Fibroblast of lung (primary cell): ENCODE measurements at regions not wholly inside any gene's neighbourhood (a gene's known extent, or its start where the extent isn't known, plus 50 kb on each side); places are given as distances from the start of the nearest gene placed in this dataset.

Experiments
- DNase-seq, 2 donors: peaks; one replicate each; pipeline versions ENCODE4 v3.0.0 to v3.0.0-alpha.2; 2010; ENCODE audit warnings: low read depth in 2 of 2
- H2AFZ ChIP-seq: 2 replicates; pipeline ENCODE4 v1.5.1; 2012; ENCODE audit warnings: low read length, control low read depth, inconsistent platforms
- H3K27ac ChIP-seq: 2 replicates; pipeline ENCODE4 v1.5.1; 2011; ENCODE audit warnings: low read length, control low read depth; ENCODE audit not compliant: insufficient read depth
- H3K27me3 ChIP-seq: 2 replicates; pipeline ENCODE4 v1.5.1; 2011; ENCODE audit warnings: mild to moderate bottlenecking, low read length; ENCODE audit not compliant: control insufficient read depth, insufficient read depth
- H3K36me3 ChIP-seq: 2 replicates; pipeline ENCODE4 v1.5.1; 2011; ENCODE audit warnings: low read length; ENCODE audit not compliant: control insufficient read depth, insufficient read depth
- H3K4me1 ChIP-seq: 2 replicates; pipeline ENCODE4 v1.5.1; 2011; ENCODE audit warnings: low read length; ENCODE audit not compliant: control insufficient read depth, insufficient read depth; ENCODE audit errors: extremely low read depth
- H3K4me2 ChIP-seq: 2 replicates; pipeline ENCODE4 v1.5.1; 2011; ENCODE audit warnings: low read length, control low read depth; ENCODE audit not compliant: insufficient read depth; ENCODE audit errors: extremely low read depth
- H3K4me3 ChIP-seq, 4 experiments: fragments of 200-600 bp in 1 of 4; sonication (generic) in 1 of 4; replicated peaks in 1 of 4; 2 replicates each; pipeline ENCODE4 v1.5.1; 2011 to 2016; ENCODE audit warnings: low read length in 4 of 4, low read depth in 3 of 4, mild to moderate bottlenecking in 3 of 4, control low read depth in 2 of 4, inconsistent platforms in 1 of 4, mixed read lengths in 1 of 4; ENCODE audit not compliant: insufficient read depth in 1 of 4; ENCODE audit errors: control extremely low read depth in 1 of 4
- H3K79me2 ChIP-seq: 2 replicates; pipeline ENCODE4 v1.5.1; 2012; ENCODE audit warnings: mild to moderate bottlenecking, low read length, inconsistent platforms; ENCODE audit not compliant: control insufficient read depth, insufficient read depth
- H3K9ac ChIP-seq: 2 replicates; pipeline ENCODE4 v1.5.1; 2011; ENCODE audit warnings: mild to moderate bottlenecking, low read length, control low read depth; ENCODE audit not compliant: insufficient read depth
- H3K9me3 ChIP-seq: 2 replicates; pipeline ENCODE4 v1.5.1; 2012; ENCODE audit warnings: low read depth, low read length; ENCODE audit not compliant: control insufficient read depth, insufficient read depth
- H4K20me1 ChIP-seq: 2 replicates; pipeline ENCODE4 v1.5.1; 2011; ENCODE audit warnings: low read length; ENCODE audit not compliant: control insufficient read depth, insufficient read depth; ENCODE audit errors: extremely low read depth
- CTCF ChIP-seq, 2 donors: IDR thresholded peaks in 1 of 2; conservative IDR thresholded peaks in 1 of 2; 1 replicate in 1 of 2; 2 replicates in 1 of 2; pipeline ENCODE4 v1.5.1; 2011 to 2012; ENCODE audit warnings: low read length in 2 of 2, control low read depth in 1 of 2, inconsistent platforms in 1 of 2, low read depth in 1 of 2, mild to moderate bottlenecking in 1 of 2
- EZH2 ChIP-seq: IDR thresholded peaks from 2 replicates; pipeline ENCODE4 v1.5.1; 2012; ENCODE audit warnings: low read length, control low read depth, mild to moderate bottlenecking; ENCODE audit errors: missing control alignments

GRCh38 chr10:1852841-1853240 is 115.5 kb upstream of the ADARB2 start:
- Histone ChIP-seq H3K36me3 (no peaks in the 10 kb centered on the region), H3K27ac (no peak overlapping the region), H3K27me3 (no peaks in the 10 kb centered on the region), H3K4me1 (no peaks in the 10 kb centered on the region), H3K9me3 (no peaks in the 10 kb centered on the region), H3K9ac (no peak overlapping the region), H3K4me3 (no peak overlapping the region), H3K79me2 (no peaks in the 10 kb centered on the region), H3K4me2 (no peak overlapping the region), H4K20me1 (no peaks in the 10 kb centered on the region), H2AFZ (no peak overlapping the region)
- DNase-seq = no peak
- TF ChIP-seq CTCF (conservative IDR thresholded peaks at IDR 0.05 in 1 of 2, IDR thresholded peaks at IDR 0.05 in 1 of 2; ENCODE audit: low read depth in 1 of 2, low read length in 2 of 2) (no peak), EZH2 (no peak)

- Histone ChIP-seq H3K9me3 (no peaks in the 10 kb centered on the region), H3K4me1 (no peaks in the 10 kb centered on the region), H3K9ac (no peak overlapping the region), H2AFZ (no peak overlapping the region), H3K36me3 (no peaks in the 10 kb centered on the region), H3K4me2 (no peak overlapping the region), H3K79me2 (no peaks in the 10 kb centered on the region), H3K27me3 (no peaks in the 10 kb centered on the region), H3K4me3 (no peak overlapping the region), H3K27ac (no peak overlapping the region), H4K20me1 (no peaks in the 10 kb centered on the region)
- DNase-seq = no peak
- TF ChIP-seq CTCF (conservative IDR thresholded peaks at IDR 0.05 in 1 of 2, IDR thresholded peaks at IDR 0.05 in 1 of 2; ENCODE audit: low read depth in 1 of 2, low read length in 2 of 2) (no peak), EZH2 (no peak)
These were observed 114.4 kb upstream of the ADARB2 start for GRCh38 chr10:1851762-1852161.

GRCh38 chr10:1850971-1851527 is 113.7 kb upstream of the ADARB2 start:
- no peak overlapping the region for H3K4me3 ChIP-seq
- H3K36me3 ChIP-seq = no peaks in the 10 kb centered on the region
- no peak for DNase-seq
- H3K27ac ChIP-seq = no peak overlapping the region
- H3K9ac ChIP-seq = no peak overlapping the region
- H4K20me1 ChIP-seq = no peaks in the 10 kb centered on the region
- no peak overlapping the region for H2AFZ ChIP-seq
- H3K79me2 ChIP-seq = no peaks in the 10 kb centered on the region
- H3K4me2 ChIP-seq = no peak overlapping the region
- TF ChIP-seq EZH2 (no peak), CTCF (conservative IDR thresholded peaks at IDR 0.05 in 1 of 2, IDR thresholded peaks at IDR 0.05 in 1 of 2; ENCODE audit: low read depth in 1 of 2, low read length in 2 of 2) (no peak)
- H3K27me3 ChIP-seq = no peaks in the 10 kb centered on the region
- H3K9me3 ChIP-seq = no peaks in the 10 kb centered on the region
- no peaks in the 10 kb centered on the region for H3K4me1 ChIP-seq
